Left ventricle myocardium inferior (tissue), 1 donor: ENCODE measurements at regions not wholly inside any gene's neighbourhood (a gene's known extent, or its start where the extent isn't known, plus 50 kb on each side); places are given as distances from the start of the nearest gene placed in this dataset.

ENCODE experiments used
- DNase-seq: peaks from one replicate; pipeline ENCODE4 v3.0.0-alpha.2; 2020
- H3K27ac ChIP-seq: fragments of 200-600 bp; replicated peaks from 2 replicates; pipeline ENCODE4 v1.8.0; 2021
- H3K27me3 ChIP-seq: fragments of 200-600 bp; 2 replicates; pipeline ENCODE4 v1.8.0; 2021; ENCODE audit warnings: low read depth
- H3K36me3 ChIP-seq: fragments of 200-600 bp; 2 replicates; pipeline ENCODE4 v1.8.0; 2021
- H3K4me1 ChIP-seq: fragments of 200-600 bp; 2 replicates; pipeline ENCODE4 v1.8.0; 2021
- H3K4me3 ChIP-seq: fragments of 200-600 bp; 2 replicates; pipeline ENCODE4 v1.8.0; 2021; ENCODE audit warnings: mild to moderate bottlenecking, moderate library complexity
- H3K9me3 ChIP-seq: fragments of 200-600 bp; replicated peaks from 2 replicates; pipeline ENCODE4 v1.8.0; 2021
- CTCF ChIP-seq: fragments of 200-600 bp; IDR thresholded peaks from 2 replicates; pipeline ENCODE4 v1.8.0; 2021; ENCODE audit warnings: antibody characterized with exemption, mild to moderate bottlenecking, borderline replicate concordance
- intact Hi-C: fragments of 100-400 bp; cut with micrococcal nuclease; formaldehyde crosslinking; loops from one replicate; pipeline ENCODE4 v1.11.0; 2022
- donor health status: DM: no; HTN: yes; CAD: no; lungs with severe emphysema.

GRCh38 chr18:38706373-38706772, 1140.8 kb upstream of the CELF4 start:
- Histone ChIP-seq H3K9me3 (peaks cover 8% of the 10 kb centered on the region), H3K4me3 (no peak overlapping the region), H3K27me3 (no peaks in the 10 kb centered on the region), H3K27ac (no peak overlapping the region), H3K4me1 (no peaks in the 10 kb centered on the region), H3K36me3 (no peaks in the 10 kb centered on the region)
- no peak for DNase-seq
- intact Hi-C loops: no loop called here
- no peak for TF ChIP-seq CTCF

GRCh38 chr18:38698088-38698487, 1132.5 kb upstream of the CELF4 start:
- no peaks in the 10 kb centered on the region for H3K9me3 ChIP-seq
- DNase-seq: no peak
- no peak for TF ChIP-seq CTCF
- H3K4me3 ChIP-seq: no peak overlapping the region
- no peaks in the 10 kb centered on the region for H3K36me3 ChIP-seq
- intact Hi-C loops: no loop called here
- H3K4me1 ChIP-seq: no peaks in the 10 kb centered on the region
- H3K27me3 ChIP-seq: no peaks in the 10 kb centered on the region
- H3K27ac ChIP-seq: no peak overlapping the region

- intact Hi-C loops: no loop called here
- no peak for DNase-seq
- no peaks in the 10 kb centered on the region for H3K9me3 ChIP-seq
- no peaks in the 10 kb centered on the region for H3K4me1 ChIP-seq
- no peaks in the 10 kb centered on the region for H3K27me3 ChIP-seq
- H3K36me3 ChIP-seq: no peaks in the 10 kb centered on the region
- TF ChIP-seq CTCF: no peak
- no peak overlapping the region for H3K4me3 ChIP-seq
- H3K27ac ChIP-seq: no peak overlapping the region
Observed at GRCh38 chr18:38695559-38696280, 1130.1 kb upstream of the CELF4 start.

- intact Hi-C loops: no loop called here
- Histone ChIP-seq H3K27ac (no peak overlapping the region), H3K4me3 (no peak overlapping the region), H3K9me3 (no peaks in the 10 kb centered on the region), H3K4me1 (no peaks in the 10 kb centered on the region), H3K27me3 (no peaks in the 10 kb centered on the region), H3K36me3 (no peaks in the 10 kb centered on the region)
- no peak for TF ChIP-seq CTCF
- no peak for DNase-seq
Observed at GRCh38 chr18:38693104-38693503, 1127.5 kb upstream of the CELF4 start.

- Histone ChIP-seq H3K36me3 (no peaks in the 10 kb centered on the region), H3K4me3 (no peak overlapping the region), H3K4me1 (no peaks in the 10 kb centered on the region), H3K27ac (no peak overlapping the region), H3K9me3 (no peaks in the 10 kb centered on the region), H3K27me3 (no peaks in the 10 kb centered on the region)
- DNase-seq: no peak
- no peak for TF ChIP-seq CTCF
- intact Hi-C loops: no loop called here
Observed at GRCh38 chr18:38690626-38691025, 1125.0 kb upstream of the CELF4 start.
